ENCODE measurements at regions not wholly inside any gene's neighbourhood (a gene's known extent, or its start where the extent isn't known, plus 50 kb on each side); places are given as distances from the start of the nearest gene placed in this dataset.

GRCh38 chr21:25391777-25392176, 215.5 kb downstream of the MRPL39 start:
- intact Hi-C loops (cut with micrococcal nuclease): no loop called here
- Mint-ChIP-seq H3K27ac (no peak overlapping the region), H3K4me1 (peaks cover 8% of the 10 kb centered on the region), H3K4me3 (no peak overlapping the region), H3K9me3 (ENCODE audit: insufficient read depth) (no peaks in the 10 kb centered on the region), H3K27me3 (no peaks in the 10 kb centered on the region)
- Histone ChIP-seq H3K36me3 (replicated peaks in 1 of 2; ENCODE audit: control extremely low read depth in 1 of 2, control insufficient read depth in 1 of 2, extremely low read depth in 1 of 2, insufficient read depth in 2 of 2, low read length in 1 of 2) (no peaks in the 10 kb centered on the region), H3K79me2 (ENCODE audit: control insufficient read depth, insufficient read depth, low read length) (no peaks in the 10 kb centered on the region), H3K4me2 (replicated peaks; ENCODE audit: low read depth, low read length, poor library complexity, severe bottlenecking) (no peak overlapping the region), H3K9ac (ENCODE audit: low read length) (no peak overlapping the region), H2AFZ (ENCODE audit: insufficient read depth, low read depth, low read length, poor library complexity, severe bottlenecking) (no peak overlapping the region), H3K9me3 (ENCODE audit: control extremely low read depth in 1 of 3, control insufficient read depth in 2 of 3, insufficient read depth in 1 of 3, low read length in 2 of 3) (no peaks in the 10 kb centered on the region), H3K27me3 (replicated peaks in 1 of 4; ENCODE audit: control extremely low read depth in 1 of 4, control insufficient read depth in 3 of 4, insufficient read depth in 4 of 4, low read length in 3 of 4) (no peaks in the 10 kb centered on the region), H4K20me1 (ENCODE audit: control insufficient read depth, insufficient read depth, low read length, poor library complexity, severe bottlenecking) (no peaks in the 10 kb centered on the region), H3K4me3 (ENCODE audit: control extremely low read depth in 1 of 5, extremely low read depth in 1 of 5, insufficient read depth in 1 of 5, low read depth in 2 of 5, low read length in 4 of 5) (no peak overlapping the region), H3K4me1 (ENCODE audit: control insufficient read depth in 2 of 2, insufficient read depth in 2 of 2, low read length in 2 of 2) (peaks cover 3 to 7% of the 10 kb centered on the region in 2 donors), H3K27ac (ENCODE audit: low read length in 2 of 2) (no peak overlapping the region)
- no peak for ATAC-seq (ENCODE audit: low read depth)
- DNase-seq: no peak
- CTCF ChIA-PET: no interaction called here
- POLR2A ChIA-PET: no interaction called here
- TF ChIP-seq CTCF (IDR thresholded peaks at IDR 0.05): no peak
- TF ChIP-seq EZH2 (IDR thresholded peaks at IDR 0.05; ENCODE audit: borderline replicate concordance, insufficient read depth, low read depth, low read length, poor library complexity, severe bottlenecking): no peak
- WGBS (ENCODE audit: insufficient coverage): 87% methylated on average over 3 of the region's 3 CpGs

- ATAC-seq (ENCODE audit: low read depth) (no peak), DNase-seq (no peak)
- Mint-ChIP-seq H3K4me3 (no peak overlapping the region), H3K27ac (no peak overlapping the region), H3K9me3 (ENCODE audit: insufficient read depth) (no peaks in the 10 kb centered on the region), H3K4me1 (peaks cover 6% of the 10 kb centered on the region), H3K27me3 (no peaks in the 10 kb centered on the region)
- Histone ChIP-seq H3K4me2 (replicated peaks; ENCODE audit: low read depth, low read length, poor library complexity, severe bottlenecking) (no peak overlapping the region), H3K4me3 (ENCODE audit: control extremely low read depth in 1 of 5, extremely low read depth in 1 of 5, insufficient read depth in 1 of 5, low read depth in 2 of 5, low read length in 4 of 5) (no peak overlapping the region), H3K27me3 (replicated peaks in 1 of 4; ENCODE audit: control extremely low read depth in 1 of 4, control insufficient read depth in 3 of 4, insufficient read depth in 4 of 4, low read length in 3 of 4) (no peaks in the 10 kb centered on the region), H3K4me1 (ENCODE audit: control insufficient read depth in 2 of 2, insufficient read depth in 2 of 2, low read length in 2 of 2) (no peaks in the 10 kb centered on the region), H3K79me2 (ENCODE audit: control insufficient read depth, insufficient read depth, low read length) (no peaks in the 10 kb centered on the region), H3K27ac (ENCODE audit: low read length in 2 of 2) (no peak overlapping the region), H3K9ac (ENCODE audit: low read length) (no peak overlapping the region), H2AFZ (ENCODE audit: insufficient read depth, low read depth, low read length, poor library complexity, severe bottlenecking) (no peak overlapping the region), H3K36me3 (replicated peaks in 1 of 2; ENCODE audit: control extremely low read depth in 1 of 2, control insufficient read depth in 1 of 2, extremely low read depth in 1 of 2, insufficient read depth in 2 of 2, low read length in 1 of 2) (no peaks in the 10 kb centered on the region), H3K9me3 (ENCODE audit: control extremely low read depth in 1 of 3, control insufficient read depth in 2 of 3, insufficient read depth in 1 of 3, low read length in 2 of 3) (no peaks in the 10 kb centered on the region), H4K20me1 (ENCODE audit: control insufficient read depth, insufficient read depth, low read length, poor library complexity, severe bottlenecking) (no peaks in the 10 kb centered on the region)
- ChIA-PET CTCF (interaction anchor here (1.4 kb wide), 1 partner anchor 495 kb away, joined by 6 read pairs; no protein-coding TSS in a partner anchor), POLR2A (no interaction called here)
- intact Hi-C loops (cut with micrococcal nuclease): no loop called here
- TF ChIP-seq EZH2 (IDR thresholded peaks at IDR 0.05; ENCODE audit: borderline replicate concordance, insufficient read depth, low read depth, low read length, poor library complexity, severe bottlenecking): no peak
- TF ChIP-seq CTCF (IDR thresholded peaks at IDR 0.05): no peak
These were observed 216.6 kb downstream of the MRPL39 start for GRCh38 chr21:25390701-25391100.

All from B cell (primary cell).